ENCODE measurements at regions not wholly inside any gene's neighbourhood (a gene's known extent, or its start where the extent isn't known, plus 50 kb on each side); places are given as distances from the start of the nearest gene placed in this dataset.

- TF ChIP-seq NR4A1 (CRISPR knock-in tag; IDR thresholded peaks at IDR 0.05) = no peak
- no peak for TF ChIP-seq NR4A1 (tag; IDR thresholded peaks at IDR 0.05)
- no peak for TF ChIP-seq ESRRA (IDR thresholded peaks at IDR 0.05; ENCODE audit: borderline replicate concordance, low read depth)
- no peak for TF ChIP-seq ZFP30 (CRISPR knock-in tag; IDR thresholded peaks at IDR 0.05; ENCODE audit: borderline replicate concordance)
- no peak for TF ChIP-seq UBTF (IDR thresholded peaks at IDR 0.05; ENCODE audit: borderline replicate concordance in 1 of 2, low read depth in 2 of 2, low read length in 2 of 2)
- no peak for TF ChIP-seq ZNF212 (CRISPR knock-in tag; IDR thresholded peaks at IDR 0.05)
- TF ChIP-seq MTA1 (IDR thresholded peaks at IDR 0.05; ENCODE audit: borderline replicate concordance) = no peak
- no peak for TF ChIP-seq HDAC8 (tag; IDR thresholded peaks at IDR 0.05)
- TF ChIP-seq RAD51 (IDR thresholded peaks at IDR 0.05; ENCODE audit: borderline replicate concordance, low read depth) = no peak
- TF ChIP-seq NR2C2 (CRISPR knock-in tag; IDR thresholded peaks at IDR 0.05) = no peak
- TF ChIP-seq NR2C2 (tag; IDR thresholded peaks at IDR 0.05) = no peak
- no peaks in the 10 kb centered on the region for H3K9me3 ChIP-seq (replicated peaks; ENCODE audit: control insufficient read depth, insufficient read depth, low read depth, low read length)
- POLR2A ChIA-PET = no interaction called here
- H3K27ac ChIP-seq (ENCODE audit: extremely low read depth, low read depth, low read length) = no peak overlapping the region
- peaks cover 0 to 7% of the 10 kb centered on the region in 2 experiments; a peak in 1 of 5 replicates for H3K4me1 ChIP-seq (replicated peaks in 1 of 2; ENCODE audit: control insufficient read depth in 2 of 2, insufficient read depth in 2 of 2, low read length in 2 of 2)
- H3K27me3 ChIP-seq (ENCODE audit: control insufficient read depth in 2 of 2, insufficient read depth in 2 of 2, low read length in 2 of 2) = peaks cover 13 to 48% of the 10 kb centered on the region in 2 experiments; a peak in 4 of 5 replicates
- H3K36me3 ChIP-seq (ENCODE audit: control insufficient read depth, insufficient read depth, low read length) = no peaks in the 10 kb centered on the region
- H3K4me3 ChIP-seq = no peak overlapping the region
- H2AFZ ChIP-seq (ENCODE audit: low read depth, low read length) = no peak overlapping the region
- FAIRE-seq (no peak), ATAC-seq (no peak), DNase-seq (ENCODE audit: extremely low read depth in 1 of 4, low spot score in 3 of 4) (no peak)
- H3K9me1 ChIP-seq (ENCODE audit: control insufficient read depth, insufficient read depth, low read length) = no peaks in the 10 kb centered on the region
- H3K9ac ChIP-seq (ENCODE audit: insufficient read depth in 1 of 2, low read depth in 2 of 2, low read length in 2 of 2) = no peak overlapping the region
- no peak overlapping the region for H3K4me2 ChIP-seq (ENCODE audit: insufficient read depth, low read length)
- no peaks in the 10 kb centered on the region; the same call in 1 of the 2 replicates for H4K20me1 ChIP-seq (replicated peaks; ENCODE audit: control insufficient read depth, insufficient read depth, low read length)
- H3K79me2 ChIP-seq (ENCODE audit: control insufficient read depth, insufficient read depth, low read length) = no peaks in the 10 kb centered on the region
- CTCF ChIA-PET (ENCODE audit: low intra/inter-chr PET ratio) = no interaction called here
- intact Hi-C loops (cut with micrococcal nuclease) (no loop called here), in situ Hi-C loops (cut with MboI) (no loop called here)
- BruUV-seq (replicated peaks) = no TSS peak
- 4% methylated on average over 11 of the region's 11 CpGs for WGBS (ENCODE audit: insufficient coverage, low coverage, missing lambda C conversion rate)
Observed at GRCh38 chr5:179413086-179413690, 67.9 kb upstream of the ADAMTS2 start.

Measured in K562 (cell line).